ENCODE measurements at regions not wholly inside any gene's neighbourhood (a gene's known extent, or its start where the extent isn't known, plus 50 kb on each side); places are given as distances from the start of the nearest gene placed in this dataset.

DNA sequence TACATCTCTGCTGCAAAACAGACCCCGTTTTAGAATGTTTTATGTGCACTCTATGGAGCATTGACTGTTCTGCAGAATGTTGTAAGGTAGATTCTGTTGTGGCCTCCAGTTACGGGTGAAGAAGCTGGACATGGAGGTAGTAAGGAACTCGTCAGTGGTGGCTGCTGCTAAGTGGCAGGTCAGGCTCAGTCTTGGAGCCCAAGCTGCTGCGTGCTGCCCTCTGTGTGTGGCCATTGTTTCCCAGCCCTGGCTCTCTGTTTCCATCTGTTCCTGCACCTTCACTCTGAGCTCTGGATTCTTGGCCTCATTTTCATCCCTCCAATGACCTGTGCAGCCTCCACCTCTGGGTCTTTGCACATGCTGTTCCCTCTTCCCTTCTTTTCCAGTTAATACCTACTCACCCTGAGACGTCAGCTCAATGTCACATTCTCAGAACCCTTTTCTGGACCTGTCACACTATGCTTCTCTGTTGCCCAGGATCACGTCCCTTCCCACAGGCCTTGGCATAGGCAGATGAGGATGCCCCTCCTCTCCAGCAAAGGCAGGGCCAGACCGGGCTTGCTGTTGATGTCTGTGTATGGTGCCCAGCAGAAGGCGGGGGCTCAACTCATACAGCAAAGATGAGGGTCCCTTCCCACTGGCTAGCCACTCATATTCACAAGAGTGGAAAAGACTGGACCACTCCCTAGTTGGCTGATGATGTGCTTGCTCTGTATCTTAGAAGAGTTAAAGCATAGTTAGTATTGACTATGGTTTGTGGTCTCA is 97.6 kb downstream of the TENT4A start:
- Histone ChIP-seq H3K27me3 (ENCODE audit: control insufficient read depth in 2 of 2, insufficient read depth in 2 of 2, low read length in 2 of 2) (no peaks in the 10 kb centered on the region), H3K9me3 (replicated peaks in 1 of 2; ENCODE audit: control insufficient read depth in 1 of 2, insufficient read depth in 1 of 2, low read length in 2 of 2) (no peaks in the 10 kb centered on the region), H2AFZ (ENCODE audit: insufficient read depth, low read depth, low read length, poor library complexity, severe bottlenecking) (no peak overlapping the region), H3K27ac (ENCODE audit: low read depth in 1 of 2, low read length in 2 of 2) (no peak overlapping the region), H3K4me3 (replicated peaks in 1 of 3; ENCODE audit: low read depth in 2 of 3, low read length in 3 of 3) (no peak overlapping the region), H3K4me1 (ENCODE audit: control insufficient read depth in 1 of 2, insufficient read depth in 2 of 2, low read length in 2 of 2) (no peaks in the 10 kb centered on the region), H3K36me3 (replicated peaks in 1 of 2; ENCODE audit: control insufficient read depth in 1 of 2, insufficient read depth in 2 of 2, low read length in 2 of 2) (no peaks in the 10 kb centered on the region), H4K20me1 (ENCODE audit: insufficient read depth, low read length) (no peaks in the 10 kb centered on the region), H3K9ac (ENCODE audit: insufficient read depth, low read length, poor library complexity, severe bottlenecking) (no peak overlapping the region), H3K79me2 (ENCODE audit: insufficient read depth, low read length) (no peaks in the 10 kb centered on the region), H3K4me2 (replicated peaks; ENCODE audit: extremely low read depth, low read length, poor library complexity, severe bottlenecking) (no peak overlapping the region)
- Mint-ChIP-seq H3K27ac (no peak overlapping the region), H3K27me3 (ENCODE audit: low read depth in 3 of 3) (peaks cover 0 to 4% (median 0%) of the 10 kb centered on the region in 3 donors), H3K4me3 (no peak overlapping the region), H3K36me3 (no peaks in the 10 kb centered on the region), H3K9me3 (peaks cover 2 to 8% (median 4%) of the 10 kb centered on the region in 7 donors), H3K4me1 (no peaks in the 10 kb centered on the region)
- TF ChIP-seq, protein P1, sequence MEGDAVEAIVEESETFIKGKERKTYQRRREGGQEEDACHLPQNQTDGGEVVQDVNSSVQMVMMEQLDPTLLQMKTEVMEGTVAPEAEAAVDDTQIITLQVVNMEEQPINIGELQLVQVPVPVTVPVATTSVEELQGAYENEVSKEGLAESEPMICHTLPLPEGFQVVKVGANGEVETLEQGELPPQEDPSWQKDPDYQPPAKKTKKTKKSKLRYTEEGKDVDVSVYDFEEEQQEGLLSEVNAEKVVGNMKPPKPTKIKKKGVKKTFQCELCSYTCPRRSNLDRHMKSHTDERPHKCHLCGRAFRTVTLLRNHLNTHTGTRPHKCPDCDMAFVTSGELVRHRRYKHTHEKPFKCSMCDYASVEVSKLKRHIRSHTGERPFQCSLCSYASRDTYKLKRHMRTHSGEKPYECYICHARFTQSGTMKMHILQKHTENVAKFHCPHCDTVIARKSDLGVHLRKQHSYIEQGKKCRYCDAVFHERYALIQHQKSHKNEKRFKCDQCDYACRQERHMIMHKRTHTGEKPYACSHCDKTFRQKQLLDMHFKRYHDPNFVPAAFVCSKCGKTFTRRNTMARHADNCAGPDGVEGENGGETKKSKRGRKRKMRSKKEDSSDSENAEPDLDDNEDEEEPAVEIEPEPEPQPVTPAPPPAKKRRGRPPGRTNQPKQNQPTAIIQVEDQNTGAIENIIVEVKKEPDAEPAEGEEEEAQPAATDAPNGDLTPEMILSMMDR (IDR thresholded peaks at IDR 0.05) = no peak
- DNase-seq = no peak
- WGBS (ENCODE audit: insufficient coverage) = 95% methylated on average over 7 of the region's 8 CpGs
- intact Hi-C loops (cut with micrococcal nuclease) = no loop called here

DNA sequence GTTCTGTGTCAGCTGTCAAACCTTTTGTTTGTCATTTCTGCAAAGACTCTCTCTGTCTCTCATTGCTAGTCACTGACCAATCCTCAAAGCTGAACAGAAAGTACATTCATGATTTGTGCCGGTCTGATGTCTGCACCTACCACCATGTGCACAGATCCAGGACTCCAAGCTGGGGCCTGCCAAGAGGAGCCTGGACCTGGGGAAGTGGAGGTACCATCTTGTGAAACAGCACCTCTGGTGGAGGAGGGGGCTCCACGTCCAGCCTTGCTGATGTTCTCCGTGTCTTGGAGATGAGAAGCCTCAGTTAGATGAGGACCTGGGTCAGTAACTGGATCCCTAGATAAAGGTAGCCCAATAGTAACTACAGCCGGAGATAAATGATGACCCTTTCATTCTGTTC is 98.9 kb downstream of the TENT4A start:
- H3K27ac ChIP-seq (ENCODE audit: low read depth in 1 of 2, low read length in 2 of 2) = no peak overlapping the region
- no peaks in the 10 kb centered on the region for H3K36me3 ChIP-seq (replicated peaks in 1 of 2; ENCODE audit: control insufficient read depth in 1 of 2, insufficient read depth in 2 of 2, low read length in 2 of 2)
- Mint-ChIP-seq H3K36me3 (no peaks in the 10 kb centered on the region), H3K27me3 (ENCODE audit: low read depth in 3 of 3) (peaks cover 0 to 4% (median 0%) of the 10 kb centered on the region in 3 donors), H3K4me1 (no peaks in the 10 kb centered on the region), H3K4me3 (no peak overlapping the region), H3K9me3 (peaks cover 0 to 4% (median 0%) of the 10 kb centered on the region in 7 donors), H3K27ac (no peak overlapping the region)
- TF ChIP-seq, protein P1 (IDR thresholded peaks at IDR 0.05) = no peak
- intact Hi-C loops (cut with micrococcal nuclease) = no loop called here
- WGBS (ENCODE audit: insufficient coverage) = 94% methylated on average over 4 of the region's 4 CpGs
- H3K9me3 ChIP-seq (replicated peaks in 1 of 2; ENCODE audit: control insufficient read depth in 1 of 2, insufficient read depth in 1 of 2, low read length in 2 of 2) = no peaks in the 10 kb centered on the region
- DNase-seq = no peak
- H3K79me2 ChIP-seq (ENCODE audit: insufficient read depth, low read length) = no peaks in the 10 kb centered on the region
- no peak overlapping the region for H2AFZ ChIP-seq (ENCODE audit: insufficient read depth, low read depth, low read length, poor library complexity, severe bottlenecking)
- H4K20me1 ChIP-seq (ENCODE audit: insufficient read depth, low read length) = no peaks in the 10 kb centered on the region
- no peak overlapping the region for H3K9ac ChIP-seq (ENCODE audit: insufficient read depth, low read length, poor library complexity, severe bottlenecking)
- no peaks in the 10 kb centered on the region for H3K4me1 ChIP-seq (ENCODE audit: control insufficient read depth in 1 of 2, insufficient read depth in 2 of 2, low read length in 2 of 2)
- no peak overlapping the region for H3K4me3 ChIP-seq (replicated peaks in 1 of 3; ENCODE audit: low read depth in 2 of 3, low read length in 3 of 3)
- no peaks in the 10 kb centered on the region for H3K27me3 ChIP-seq (ENCODE audit: control insufficient read depth in 2 of 2, insufficient read depth in 2 of 2, low read length in 2 of 2)
- no peak overlapping the region for H3K4me2 ChIP-seq (replicated peaks; ENCODE audit: extremely low read depth, low read length, poor library complexity, severe bottlenecking)
